ELR (cell line): ENCODE measurements at regions not wholly inside any gene's neighbourhood (a gene's known extent, or its start where the extent isn't known, plus 50 kb on each side); places are given as distances from the start of the nearest gene placed in this dataset.
"Not testable (repeated sequence)": the region's sequence is repeated elsewhere in the genome, so short reads cannot be mapped to it uniquely, and the experiment has no call there.

Experiments
- DNase-seq: peaks from one replicate; pipeline ENCODE4 v3.0.0-alpha.2; 2015; ENCODE audit warnings: low read depth

GRCh38 chrX:50967736-50968135 lies 57.2 kb downstream of the BMP15 start:
- DNase-seq = no peak

GRCh38 chrX:50968871-50969635 lies 58.5 kb downstream of the BMP15 start:
- DNase-seq = not testable (repeated sequence)

GRCh38 chrX:50971395-50971794 lies 60.9 kb downstream of the BMP15 start:
- DNase-seq = peak; percentile 0

GRCh38 chrX:50973199-50973598 lies 62.7 kb downstream of the BMP15 start:
- no peak for DNase-seq

GRCh38 chrX:50978920-50979682 lies 68.6 kb downstream of the BMP15 start:
- no peak for DNase-seq

GRCh38 chrX:50980251-50980650 lies 69.7 kb downstream of the BMP15 start:
- DNase-seq = no peak

- DNase-seq = peak; percentile 16
These were observed 78.1 kb downstream of the BMP15 start for GRCh38 chrX:50988649-50989048.

- no peak for DNase-seq
These were observed 86.4 kb downstream of the BMP15 start for GRCh38 chrX:50996930-50997329.

GRCh38 chrX:51000384-51000783 lies 89.8 kb downstream of the BMP15 start:
- DNase-seq = not testable (repeated sequence)

GRCh38 chrX:51001733-51002632 lies 91.4 kb downstream of the BMP15 start:
- DNase-seq = not testable (repeated sequence)

- DNase-seq = no peak
These were observed 95.5 kb downstream of the BMP15 start for GRCh38 chrX:51006064-51006463.

GRCh38 chrX:51024106-51024696 lies 113.7 kb downstream of the BMP15 start:
- DNase-seq = no peak

GRCh38 chrX:51026862-51027261 lies 116.3 kb downstream of the BMP15 start:
- DNase-seq = no peak

- no peak for DNase-seq
These were observed 125.2 kb downstream of the BMP15 start for GRCh38 chrX:51035746-51036145.

GRCh38 chrX:51047950-51048349 lies 137.4 kb downstream of the BMP15 start:
- DNase-seq = no peak

- DNase-seq = no peak
These were observed 143.2 kb downstream of the BMP15 start for GRCh38 chrX:51053741-51054140.

GRCh38 chrX:51098046-51098445 lies 187.5 kb downstream of the BMP15 start:
- no peak for DNase-seq

GRCh38 chrX:51119058-51119926 lies 208.8 kb downstream of the BMP15 start:
- not testable (repeated sequence) for DNase-seq

- not testable (repeated sequence) for DNase-seq
These were observed 206.9 kb upstream of the NUDT10 start for GRCh38 chrX:51125743-51126142.

GRCh38 chrX:51144828-51145442 lies 187.7 kb upstream of the NUDT10 start:
- peak; percentile 10 for DNase-seq
